HUES64 (cell line): ENCODE measurements at regions not wholly inside any gene's neighbourhood (a gene's known extent, or its start where the extent isn't known, plus 50 kb on each side); places are given as distances from the start of the nearest gene placed in this dataset.

Experiments used
- H3K27ac ChIP-seq: 2 replicates; pipeline ENCODE4 v1.7.0; 2013; ENCODE audit warnings: low read depth, low read length, inconsistent platforms
- H3K27me3 ChIP-seq: 2 replicates; pipeline ENCODE4 v1.6.1; 2013; ENCODE audit warnings: mild to moderate bottlenecking, low read length; ENCODE audit not compliant: insufficient read depth
- H3K36me3 ChIP-seq: 2 replicates; pipeline ENCODE4 v1.6.1; 2013; ENCODE audit warnings: mild to moderate bottlenecking, low read length; ENCODE audit not compliant: insufficient read depth
- H3K4me1 ChIP-seq: 2 replicates; pipeline ENCODE4 v1.6.1; 2013; ENCODE audit warnings: mild to moderate bottlenecking, low read length, moderate library complexity; ENCODE audit not compliant: insufficient read depth
- H3K4me3 ChIP-seq: 2 replicates; pipeline ENCODE4 v1.5.1; 2013; ENCODE audit warnings: mild to moderate bottlenecking, low read length, moderate library complexity
- H3K9ac ChIP-seq: 2 replicates; pipeline ENCODE4 v1.6.1; 2013; ENCODE audit warnings: mild to moderate bottlenecking, low read depth, low read length
- H3K9me3 ChIP-seq: 2 replicates; pipeline ENCODE4 v1.6.1; 2013; ENCODE audit warnings: low read depth, low read length; ENCODE audit not compliant: insufficient read depth
- WGBS: fragments of 150-250, 120-280 bp; methylation state at CpG from one replicate; pipeline ENCODE4 v1.1.7; 2013; ENCODE audit warnings: missing lambda C conversion rate; 5-methylcytosine and 5-hydroxymethylcytosine counted together

DNA sequence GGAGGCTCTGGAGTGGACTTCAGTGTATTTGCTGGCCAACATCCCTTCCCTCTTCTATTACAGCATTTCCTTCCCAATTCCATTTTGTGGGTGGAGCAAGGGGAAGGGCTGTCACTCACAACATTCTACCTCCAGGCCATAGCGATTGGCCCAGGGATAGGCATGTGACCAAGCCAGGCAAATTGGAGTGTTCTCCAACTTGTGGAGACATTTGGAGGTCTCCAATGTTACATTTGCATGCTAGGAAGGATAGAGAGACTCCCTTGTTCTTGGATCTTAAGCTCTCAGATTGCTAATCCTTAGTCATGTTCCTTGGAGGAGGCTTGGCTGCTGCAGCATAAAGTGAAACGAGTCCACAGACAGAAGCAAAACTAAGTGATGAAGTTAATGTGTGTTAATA lies 95.6 kb upstream of the KIF5B start:
- peaks cover 3% of the 10 kb centered on the region; the same call in 1 of the 2 replicates for H3K4me1 ChIP-seq
- no peaks in the 10 kb centered on the region for H3K36me3 ChIP-seq
- no peak overlapping the region for H3K27ac ChIP-seq
- H3K27me3 ChIP-seq: no peaks in the 10 kb centered on the region
- H3K4me3 ChIP-seq: no peak overlapping the region
- H3K9me3 ChIP-seq: peaks cover 6% of the 10 kb centered on the region; the same call in 1 of the 2 replicates
- no peak overlapping the region for H3K9ac ChIP-seq
- WGBS: 95% methylated on average over 2 of the region's 2 CpGs

DNA sequence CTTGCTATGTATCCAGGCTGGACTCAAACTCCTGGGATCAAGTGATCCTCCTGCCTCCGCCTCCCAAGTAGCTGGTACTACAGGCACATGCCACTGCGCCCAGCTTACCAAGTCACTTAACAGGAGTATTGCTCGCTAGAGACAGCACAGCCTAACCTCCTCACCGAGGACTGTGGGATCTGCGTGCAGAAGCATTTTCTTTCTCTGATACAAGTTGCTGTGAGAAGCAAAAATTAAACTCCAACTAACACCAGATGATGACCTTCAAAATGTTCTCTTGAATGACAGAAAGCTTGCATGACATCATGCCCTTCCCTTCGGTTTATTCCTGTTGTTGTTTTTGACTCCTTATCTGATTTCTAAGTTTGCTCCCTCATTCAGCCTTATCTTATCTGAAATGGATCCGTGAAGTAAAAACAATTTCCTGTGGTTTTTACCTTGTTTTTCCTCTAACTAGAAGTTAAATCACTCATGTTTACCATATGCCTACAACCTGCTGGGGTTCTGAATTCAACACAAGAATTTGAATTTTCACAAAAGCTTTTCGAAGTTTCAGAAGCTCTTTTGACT lies 94.4 kb upstream of the KIF5B start:
- Histone ChIP-seq H3K4me3 (no peak overlapping the region), H3K4me1 (peaks cover 3% of the 10 kb centered on the region; the same call in 1 of the 2 replicates), H3K9me3 (peaks cover 6% of the 10 kb centered on the region; the same call in 1 of the 2 replicates), H3K27ac (no peak overlapping the region), H3K27me3 (no peaks in the 10 kb centered on the region), H3K9ac (no peak overlapping the region), H3K36me3 (no peaks in the 10 kb centered on the region)
- WGBS: 85% methylated on average over 8 of the region's 8 CpGs

DNA sequence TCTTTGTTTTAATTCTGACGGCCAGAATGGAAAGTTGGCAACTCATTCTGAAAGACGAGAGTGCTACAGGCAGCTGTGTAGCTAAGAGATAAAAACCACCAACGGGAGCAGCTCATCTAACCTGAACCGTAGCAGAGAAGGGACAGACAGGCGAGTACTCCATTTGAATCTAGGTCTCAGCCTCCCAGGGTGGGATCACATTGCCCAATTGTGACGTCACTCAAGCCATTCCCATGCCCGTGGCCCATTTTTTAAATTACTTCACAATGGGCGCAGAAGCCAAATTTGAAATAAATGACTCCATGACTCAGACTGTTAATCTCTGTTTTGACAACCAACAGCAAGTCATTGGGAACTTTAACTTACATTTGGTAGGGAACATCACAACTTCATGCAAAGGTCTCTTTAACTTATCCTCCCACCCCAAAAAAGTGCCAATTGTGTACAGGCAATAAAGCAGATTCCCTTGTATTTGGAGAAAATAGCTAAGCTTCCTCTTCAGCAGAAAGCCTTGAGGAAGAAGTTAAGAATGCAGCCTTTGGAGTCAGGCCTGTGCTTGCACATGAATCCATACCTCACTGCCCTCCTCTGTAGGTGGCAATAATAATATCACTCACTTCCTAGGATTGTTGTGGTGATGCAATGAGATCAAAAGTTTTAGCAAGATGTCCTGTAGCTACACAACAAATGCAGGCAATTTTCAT lies 93.2 kb upstream of the KIF5B start:
- Histone ChIP-seq H3K4me3 (no peak overlapping the region), H3K27ac (no peak overlapping the region)

GRCh38 chr10:32148864-32149251 lies 92.6 kb upstream of the KIF5B start:
- H3K36me3 ChIP-seq: no peaks in the 10 kb centered on the region
- peaks cover 6% of the 10 kb centered on the region; the same call in 1 of the 2 replicates for H3K9me3 ChIP-seq
- no peak overlapping the region for H3K4me3 ChIP-seq
- H3K27me3 ChIP-seq: no peaks in the 10 kb centered on the region
- no peak overlapping the region for H3K9ac ChIP-seq
- WGBS: 91% methylated on average over 4 of the region's 4 CpGs
- H3K27ac ChIP-seq: no peak overlapping the region
- peaks cover 3% of the 10 kb centered on the region; the same call in 1 of the 2 replicates for H3K4me1 ChIP-seq

More for the DNA sequence above, 93.2 kb upstream of the KIF5B start:
- WGBS: 69% methylated on average over 8 of the region's 8 CpGs
- Histone ChIP-seq H3K36me3 (no peaks in the 10 kb centered on the region), H3K9me3 (peaks cover 6% of the 10 kb centered on the region; the same call in 1 of the 2 replicates), H3K4me1 (peaks cover 3% of the 10 kb centered on the region; the same call in 1 of the 2 replicates), H3K9ac (no peak overlapping the region), H3K27me3 (no peaks in the 10 kb centered on the region)

DNA sequence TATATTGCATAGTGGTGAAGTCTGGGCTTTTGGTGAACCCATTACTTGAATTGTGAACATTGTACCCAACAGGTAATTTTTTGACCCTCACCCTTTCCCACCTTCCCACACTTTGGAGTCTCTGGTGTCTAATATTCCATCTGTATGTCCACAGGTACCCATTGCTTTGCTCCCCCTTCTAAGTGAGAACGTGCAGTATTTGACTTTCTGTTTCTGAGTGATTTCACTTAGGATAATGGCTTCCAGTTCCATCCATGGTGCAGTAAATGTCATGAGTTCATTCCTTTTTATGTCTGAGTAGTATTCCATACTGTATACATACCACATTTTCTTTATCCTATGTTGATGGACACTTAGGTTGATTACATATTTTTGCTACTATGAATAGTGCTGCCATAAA lies 91.5 kb upstream of the KIF5B start:
- no peaks in the 10 kb centered on the region for H3K36me3 ChIP-seq
- H3K9ac ChIP-seq: no peak overlapping the region
- H3K4me3 ChIP-seq: no peak overlapping the region
- H3K9me3 ChIP-seq: no peaks in the 10 kb centered on the region
- H3K4me1 ChIP-seq: peaks cover 3% of the 10 kb centered on the region; the same call in 1 of the 2 replicates
- 90% methylated on average over 1 of the region's 1 CpG for WGBS
- H3K27me3 ChIP-seq: no peaks in the 10 kb centered on the region
- no peak overlapping the region for H3K27ac ChIP-seq

- peaks cover 3% of the 10 kb centered on the region; the same call in 1 of the 2 replicates for H3K4me1 ChIP-seq
- no peak overlapping the region for H3K9ac ChIP-seq
- H3K36me3 ChIP-seq: no peaks in the 10 kb centered on the region
- H3K27me3 ChIP-seq: no peaks in the 10 kb centered on the region
- no peaks in the 10 kb centered on the region for H3K9me3 ChIP-seq
- H3K27ac ChIP-seq: no peak overlapping the region
- no peak overlapping the region for H3K4me3 ChIP-seq
- WGBS: 94% methylated on average over 4 of the region's 4 CpGs
These were observed 89.9 kb upstream of the KIF5B start for GRCh38 chr10:32146166-32146565.

DNA sequence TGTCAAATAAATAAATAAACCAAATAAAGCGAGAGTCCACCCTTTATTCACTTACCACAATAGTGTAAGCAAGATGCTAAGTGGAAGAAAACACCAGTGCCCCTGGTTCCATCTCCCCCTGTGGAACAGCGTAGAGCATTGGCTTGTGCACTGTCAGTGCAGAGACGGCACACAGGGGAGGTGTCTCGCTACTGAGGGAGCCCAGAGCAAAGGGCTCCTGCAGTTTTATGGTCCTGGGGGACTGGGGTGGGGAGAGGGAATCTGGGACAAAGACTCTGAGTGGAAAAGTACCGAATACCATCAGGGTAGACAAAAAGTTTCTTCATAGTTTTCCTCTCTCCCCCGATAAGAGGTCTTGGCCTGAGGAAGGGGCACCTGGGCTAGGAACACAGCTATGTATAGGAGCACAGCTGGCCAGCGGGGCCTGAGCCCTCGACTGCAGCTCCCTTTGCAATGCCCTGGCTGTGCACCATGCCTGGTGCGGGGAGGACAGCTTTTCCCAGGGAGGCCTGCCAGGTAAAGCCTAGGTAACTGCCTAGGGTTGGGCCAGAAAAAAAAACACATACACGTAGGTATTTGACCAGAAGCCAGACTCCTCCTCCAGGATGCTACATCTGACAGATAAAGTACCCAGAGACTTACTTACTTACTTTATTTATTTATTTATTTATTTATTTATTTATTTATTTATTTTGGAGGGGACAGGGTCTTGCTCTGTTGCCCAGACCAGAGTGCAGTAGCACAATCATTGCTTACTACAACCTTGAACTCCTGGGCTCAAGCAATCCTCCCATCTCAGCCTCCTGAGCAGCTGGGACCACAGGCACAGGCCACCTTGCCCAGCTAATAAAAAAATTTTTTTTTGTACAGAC lies 88.8 kb upstream of the KIF5B start:
- H3K4me1 ChIP-seq: 0 out of 2 replicates have a peak, but pooled peaks cover 5% of the 10 kb centered on the region
- H3K4me3 ChIP-seq: no peak overlapping the region
- H3K9ac ChIP-seq: no peak overlapping the region
- WGBS: 88% methylated on average over 10 of the region's 10 CpGs
- no peaks in the 10 kb centered on the region for H3K27me3 ChIP-seq
- no peaks in the 10 kb centered on the region for H3K9me3 ChIP-seq
- H3K36me3 ChIP-seq: no peaks in the 10 kb centered on the region
- no peak overlapping the region for H3K27ac ChIP-seq

- no peak overlapping the region for H3K27ac ChIP-seq
- H3K4me3 ChIP-seq: no peak overlapping the region
- no peaks in the 10 kb centered on the region for H3K27me3 ChIP-seq
- no peak overlapping the region for H3K9ac ChIP-seq
- peaks cover 16% of the 10 kb centered on the region for H3K4me1 ChIP-seq
- 98% methylated on average over 7 of the region's 7 CpGs for WGBS
- no peaks in the 10 kb centered on the region for H3K36me3 ChIP-seq
- H3K9me3 ChIP-seq: no peaks in the 10 kb centered on the region
These were observed 87.2 kb upstream of the KIF5B start for GRCh38 chr10:32143302-32143847.

DNA sequence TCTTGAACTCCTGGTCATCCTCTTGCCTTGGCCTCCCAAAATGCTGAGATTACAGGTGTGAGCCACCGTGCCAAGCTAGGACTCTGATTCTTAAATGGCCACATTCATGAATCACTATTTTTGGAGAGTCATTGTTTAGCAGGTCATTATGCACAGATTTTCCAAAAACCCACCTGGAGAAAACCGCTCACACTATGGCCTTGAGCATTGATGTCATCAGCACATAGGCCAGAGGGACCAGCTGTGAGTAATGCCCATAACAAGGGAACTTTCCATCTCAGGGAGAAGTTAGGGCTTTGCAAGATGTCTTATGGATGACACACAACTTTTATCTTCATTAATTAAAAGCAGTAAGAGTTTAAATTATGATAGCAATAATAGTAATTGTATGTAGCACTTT lies 86.4 kb upstream of the KIF5B start:
- Histone ChIP-seq H3K36me3 (no peaks in the 10 kb centered on the region), H3K4me3 (no peak overlapping the region), H3K27ac (no peak overlapping the region), H3K9ac (no peak overlapping the region), H3K4me1 (peaks cover 16% of the 10 kb centered on the region), H3K9me3 (no peaks in the 10 kb centered on the region), H3K27me3 (no peaks in the 10 kb centered on the region)
- 92% methylated on average over 2 of the region's 2 CpGs for WGBS

DNA sequence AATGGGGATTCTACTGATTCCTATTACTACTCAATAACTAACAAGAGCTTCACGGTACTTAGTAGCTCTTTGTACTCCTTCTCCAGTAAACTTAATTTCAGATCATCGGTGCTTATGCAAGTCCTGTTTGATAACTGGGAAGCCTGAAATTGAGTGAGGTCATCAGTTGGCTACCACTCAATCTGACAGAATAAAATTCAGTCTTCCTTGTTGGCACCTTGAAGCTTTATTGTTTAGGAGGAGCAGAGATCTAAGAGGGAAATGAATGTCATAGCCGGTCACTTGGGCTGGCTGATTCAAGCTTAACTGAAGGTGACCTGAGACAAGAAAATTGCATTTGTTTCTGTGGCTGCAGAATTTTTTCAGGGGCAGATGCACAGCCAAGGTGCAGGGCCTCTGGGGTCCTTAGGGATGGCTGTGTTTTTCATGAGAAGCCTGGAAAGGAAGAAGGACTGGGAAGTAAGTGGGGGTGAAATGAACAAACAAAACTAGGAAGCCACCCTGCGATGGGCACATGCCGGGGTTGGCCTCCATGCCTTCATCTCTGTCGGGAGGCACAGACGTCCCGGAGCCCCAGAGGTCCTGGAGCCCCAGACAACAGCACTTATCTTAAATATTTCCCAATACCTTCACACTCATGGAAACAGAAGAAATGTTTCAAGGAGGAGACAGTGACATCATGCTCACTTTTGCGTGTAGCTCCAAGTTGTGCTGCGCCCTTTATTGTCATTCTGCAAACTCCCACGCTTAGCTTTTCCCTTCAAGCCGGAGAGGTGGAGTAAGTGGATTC lies 85.0 kb upstream of the KIF5B start:
- WGBS: 94% methylated on average over 12 of the region's 12 CpGs
- Histone ChIP-seq H3K9ac (no peak overlapping the region), H3K27me3 (no peaks in the 10 kb centered on the region), H3K9me3 (no peaks in the 10 kb centered on the region), H3K36me3 (no peaks in the 10 kb centered on the region), H3K4me1 (peaks cover 16% of the 10 kb centered on the region), H3K4me3 (no peak overlapping the region), H3K27ac (no peak overlapping the region; the same call in 1 of the 2 replicates)
